NCI-H187 treated with DMSO at 0.1 percent for 48 hours (cell line): ENCODE measurements at regions not wholly inside any gene's neighbourhood (a gene's known extent, or its start where the extent isn't known, plus 50 kb on each side); places are given as distances from the start of the nearest gene placed in this dataset.

Source experiments
- DNase-seq: peaks from one replicate; lab custom pipeline; 2025; lab: John Stamatoyannopoulos, UW

DNA sequence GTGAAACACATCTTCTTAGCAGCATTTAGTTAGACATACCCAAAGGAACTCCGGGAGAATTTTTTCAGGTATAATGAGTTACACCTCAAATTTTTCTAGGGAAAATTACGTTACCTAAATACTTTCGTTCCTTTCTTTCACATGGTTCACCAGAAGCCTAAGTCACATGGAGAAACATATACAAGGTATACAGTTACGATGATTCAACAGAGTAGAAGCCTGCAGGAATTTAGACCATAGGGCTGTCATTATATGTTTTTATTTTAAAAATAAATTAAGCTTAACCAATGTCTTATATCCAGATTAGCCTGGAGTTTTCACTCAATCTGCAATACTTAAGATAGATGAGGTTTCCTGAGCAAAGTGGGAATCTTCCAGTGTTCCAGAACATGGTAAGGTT is 549.5 kb upstream of the JARID2 start:
- no peak for DNase-seq

GRCh38 chr6:14697427-14697826 is 548.4 kb upstream of the JARID2 start:
- no peak for DNase-seq

GRCh38 chr6:14699803-14700601 is 545.9 kb upstream of the JARID2 start:
- DNase-seq: no peak

GRCh38 chr6:14701946-14702345 is 543.9 kb upstream of the JARID2 start:
- no peak for DNase-seq

DNA sequence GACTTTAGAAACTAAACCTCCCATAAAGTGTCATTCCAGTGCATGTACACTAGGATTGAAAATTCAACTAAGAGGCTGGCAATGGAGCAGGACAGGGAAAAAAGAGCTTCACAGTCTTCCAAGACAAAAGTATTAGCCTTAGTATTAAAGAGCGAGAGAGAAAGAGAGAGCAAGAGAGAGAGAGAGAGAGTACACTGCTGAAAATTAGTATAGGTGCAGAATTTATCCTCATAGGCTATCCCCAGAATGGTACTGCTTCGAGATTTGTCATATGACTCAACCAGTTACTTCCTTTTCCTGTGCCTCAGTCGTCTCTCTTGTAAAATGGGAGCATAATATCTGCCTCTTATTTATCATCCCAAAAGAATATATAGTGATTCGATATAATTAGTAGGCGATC is 543.2 kb upstream of the JARID2 start:
- DNase-seq: no peak

DNA sequence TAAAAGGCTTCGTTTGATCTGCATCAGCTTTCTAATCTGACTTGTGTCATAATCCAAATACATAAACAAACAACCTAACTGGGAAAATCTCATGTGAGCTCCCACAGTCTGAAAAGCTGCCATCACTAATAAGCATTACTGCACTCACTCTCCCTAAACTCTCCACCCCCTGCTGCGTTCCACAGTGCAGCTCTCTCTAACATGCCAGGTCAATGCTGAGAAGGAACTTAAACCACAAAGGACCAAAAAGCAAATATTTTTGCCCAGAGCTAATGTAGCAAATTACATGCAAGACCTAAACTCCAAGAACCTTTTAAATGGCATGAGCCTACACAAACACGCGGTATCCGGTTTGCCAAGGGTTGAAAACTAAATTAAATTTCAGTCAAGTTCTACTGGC is 542.3 kb upstream of the JARID2 start:
- DNase-seq: no peak

DNA sequence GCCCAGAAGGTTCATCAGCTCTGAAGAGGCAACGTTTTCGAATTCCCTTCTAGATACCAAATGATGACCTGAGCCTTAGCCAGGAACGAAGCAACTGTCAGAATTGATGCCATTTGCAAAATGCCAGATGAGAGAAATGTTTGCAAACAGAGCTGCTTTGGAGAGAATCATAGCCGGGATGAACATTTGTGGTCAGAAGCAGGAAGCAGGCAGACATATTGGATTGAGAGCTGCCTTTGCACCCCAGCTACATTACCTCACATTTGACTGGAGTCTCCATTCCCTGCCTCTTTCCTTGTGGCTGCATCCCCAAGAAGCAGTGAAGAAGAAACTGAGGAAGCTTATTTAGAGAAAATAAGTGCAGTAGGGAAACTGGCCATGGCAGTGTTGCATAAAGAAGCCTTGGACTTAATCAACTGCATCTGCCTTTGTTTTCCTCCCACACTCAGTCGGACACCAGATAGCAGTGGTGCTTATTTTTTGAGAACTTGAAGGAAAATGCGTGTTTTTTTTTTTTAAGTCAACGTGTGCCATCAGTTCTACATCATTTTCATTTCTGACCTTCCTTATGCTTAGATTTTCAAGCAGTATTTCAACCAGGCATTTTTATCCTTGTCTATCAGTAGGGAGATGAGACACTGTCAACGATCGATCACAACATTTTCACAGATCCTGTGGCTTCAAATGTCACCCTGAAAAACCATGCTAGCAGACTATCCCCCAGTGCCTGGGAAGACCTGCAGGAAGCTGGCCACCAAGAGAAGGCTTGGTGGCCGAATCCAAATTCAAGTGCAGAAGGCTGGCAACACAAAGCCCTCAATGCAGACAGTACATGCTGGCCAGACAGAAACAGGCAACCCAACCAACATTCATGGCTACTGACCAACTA is 541.2 kb upstream of the JARID2 start:
- DNase-seq: no peak

GRCh38 chr6:14705841-14706377 is 540.0 kb upstream of the JARID2 start:
- no peak for DNase-seq

GRCh38 chr6:14706378-14706929 is 539.4 kb upstream of the JARID2 start:
- no peak for DNase-seq

DNA sequence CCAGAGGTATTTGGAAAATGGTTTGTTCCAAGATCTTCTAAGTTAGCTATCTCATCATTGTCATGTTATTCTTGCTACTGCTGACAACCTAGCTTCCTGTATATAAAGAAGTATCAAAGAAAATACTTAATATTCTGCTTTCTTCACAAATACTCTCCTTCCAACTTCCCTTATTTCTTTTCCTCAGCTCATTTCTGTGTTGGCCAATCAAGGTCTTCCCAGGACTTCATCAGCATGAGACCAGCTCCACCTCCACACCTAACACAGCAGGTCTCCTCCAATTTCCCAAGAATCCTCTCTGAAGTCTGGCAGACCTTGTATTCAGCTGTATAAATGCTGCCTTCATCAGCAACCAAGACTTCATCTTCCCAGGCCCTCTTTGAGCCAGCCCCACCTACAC is 538.6 kb upstream of the JARID2 start:
- DNase-seq: no peak

DNA sequence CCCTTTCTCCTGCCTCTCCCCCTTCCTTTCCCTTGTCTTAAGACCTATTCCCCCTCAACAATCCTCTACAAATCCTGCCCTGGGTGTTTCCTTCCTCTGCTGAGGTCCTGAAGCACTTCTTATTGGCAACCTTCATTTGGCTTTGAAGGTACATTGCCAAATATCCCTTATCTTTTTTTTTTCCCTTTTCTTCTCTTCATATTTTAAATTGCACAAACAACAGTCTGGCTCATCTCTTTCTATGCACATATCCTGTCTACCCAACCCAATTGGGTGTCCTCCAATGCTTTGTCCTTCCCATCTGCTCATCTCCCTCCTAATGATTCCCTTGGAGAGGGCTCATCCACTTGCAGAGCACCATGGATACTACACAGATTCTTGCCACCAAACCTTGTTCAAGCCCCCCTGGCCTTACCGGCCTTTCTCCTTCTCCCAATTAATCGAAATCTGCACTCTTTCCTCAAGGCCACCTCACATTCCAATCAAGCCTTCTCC is 537.9 kb upstream of the JARID2 start:
- no peak for DNase-seq

DNA sequence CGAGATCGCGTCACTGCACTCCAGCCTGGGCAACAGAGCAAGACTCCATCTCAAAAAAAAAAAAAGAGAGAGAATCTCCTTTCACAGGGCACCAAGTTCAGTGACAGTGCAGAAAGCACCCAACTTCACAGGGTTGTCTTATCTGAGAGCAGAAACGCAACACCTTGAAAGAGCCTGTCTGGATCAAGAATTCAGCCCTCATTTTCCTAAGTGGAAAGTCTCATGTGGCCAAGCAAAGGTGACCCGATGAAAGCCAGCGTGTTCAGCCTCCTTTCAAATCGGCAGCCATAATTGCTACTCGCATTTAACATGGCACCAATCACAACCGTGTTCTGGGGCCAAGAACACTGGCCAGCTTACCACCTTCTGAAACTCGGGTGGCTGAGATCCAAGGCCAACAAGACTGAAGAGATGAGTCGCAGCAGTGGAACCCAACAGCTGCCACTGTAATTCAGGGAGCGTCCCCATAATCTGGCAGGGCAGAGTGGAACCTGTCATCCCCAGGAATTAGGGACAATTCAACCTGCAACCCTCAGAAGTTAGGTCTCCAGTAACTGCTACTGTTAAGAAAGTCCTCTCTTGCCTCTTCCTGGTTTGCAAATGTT is 536.7 kb upstream of the JARID2 start:
- no peak for DNase-seq

- DNase-seq: no peak
These were observed 536.0 kb upstream of the JARID2 start for GRCh38 chr6:14709900-14710299.

DNA sequence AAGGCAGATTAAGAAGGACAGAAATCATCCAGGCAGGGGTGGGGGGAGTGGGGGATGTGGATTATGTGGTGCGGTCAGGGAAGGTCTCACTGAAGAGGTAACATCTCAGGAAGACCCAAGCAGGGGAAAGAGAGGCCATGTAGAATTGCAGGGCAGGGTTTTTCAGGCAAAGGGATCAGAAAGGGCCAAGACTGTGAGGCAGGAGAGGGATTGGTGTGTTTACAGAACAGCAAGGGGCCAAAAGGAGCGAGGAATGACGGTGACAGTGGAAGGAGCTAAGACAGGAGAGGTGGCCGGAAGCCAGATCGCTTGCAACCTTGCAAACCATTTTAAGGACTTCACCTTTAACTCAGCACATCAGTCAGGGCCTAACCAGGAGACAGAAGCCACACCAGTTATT is 535.4 kb upstream of the JARID2 start:
- no peak for DNase-seq

- no peak for DNase-seq
These were observed 534.7 kb upstream of the JARID2 start for GRCh38 chr6:14711056-14711703.

DNA sequence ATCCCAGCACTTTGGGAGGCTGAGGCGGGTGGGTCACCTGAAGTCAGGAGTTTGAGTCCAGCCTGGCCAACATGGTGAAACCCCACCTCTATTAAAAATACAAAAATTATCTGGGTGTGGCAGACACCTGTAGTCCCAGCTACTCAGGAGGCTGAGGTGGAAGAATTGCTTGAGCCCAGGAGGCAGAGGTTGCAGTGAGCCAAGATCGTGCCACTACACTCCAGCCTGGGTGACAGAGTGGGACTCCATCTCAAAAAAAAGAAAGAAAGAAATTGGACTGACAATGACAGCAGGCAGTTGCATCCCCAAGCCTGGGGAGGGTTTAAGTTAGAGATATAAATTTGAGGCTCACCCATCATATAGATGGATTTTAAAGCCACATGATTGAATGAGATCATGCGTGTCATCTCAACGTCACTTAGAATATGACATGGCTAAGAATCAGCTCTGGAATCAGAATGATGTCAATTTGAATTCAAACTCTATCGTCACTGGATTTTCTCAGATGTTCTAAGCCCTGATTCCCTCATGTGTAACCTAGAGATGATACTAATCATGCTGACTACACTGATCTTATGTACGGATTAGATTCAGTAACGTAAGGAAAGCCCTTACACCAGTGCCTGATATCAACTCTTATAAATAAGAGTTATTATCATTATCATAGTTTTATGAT is 534.0 kb upstream of the JARID2 start:
- DNase-seq: no peak

DNA sequence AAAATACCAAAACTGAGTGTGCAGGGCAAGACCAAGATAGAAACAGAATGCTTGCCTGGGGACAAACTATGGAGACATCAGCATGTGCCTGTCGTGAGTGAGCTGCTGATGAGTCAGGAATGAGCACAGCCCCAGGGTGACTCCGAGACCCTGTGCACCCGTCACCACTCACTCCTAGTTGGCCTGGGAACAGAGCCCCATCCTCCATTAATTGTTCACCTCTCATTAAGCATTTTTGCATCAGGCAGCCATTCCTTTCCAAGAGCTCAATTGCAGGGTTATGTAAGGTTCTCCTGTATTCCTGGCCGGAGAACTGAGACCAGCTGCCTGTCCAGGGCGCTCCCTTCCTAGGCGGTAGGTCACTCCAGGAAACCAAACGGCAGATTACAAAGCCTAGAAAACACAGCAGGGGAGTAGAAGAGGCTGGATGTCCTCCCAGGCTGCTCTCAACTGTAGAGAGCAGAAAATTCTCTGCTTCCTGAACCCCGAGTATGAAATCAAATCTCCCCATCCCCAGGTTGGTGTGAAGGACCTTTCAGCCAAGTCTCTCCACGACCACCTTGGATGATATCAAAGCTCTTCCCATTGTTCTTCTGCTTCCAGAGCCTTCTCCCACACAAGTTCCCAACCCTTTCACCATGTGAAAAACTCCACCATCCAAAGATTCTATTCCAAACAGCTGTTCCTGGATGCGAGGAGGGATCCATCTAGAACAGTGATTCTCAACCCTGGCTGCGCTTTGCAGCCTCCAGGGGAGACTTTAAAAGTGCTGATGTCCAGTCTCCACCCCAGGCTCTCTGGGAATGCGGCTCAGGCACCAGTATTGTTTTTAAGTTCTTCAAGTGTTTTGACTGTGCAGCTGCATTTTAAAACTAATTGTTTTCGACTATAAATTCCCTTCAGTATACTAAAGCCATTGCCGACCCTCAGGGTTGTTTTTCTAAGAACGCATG is 532.6 kb upstream of the JARID2 start:
- no peak for DNase-seq

DNA sequence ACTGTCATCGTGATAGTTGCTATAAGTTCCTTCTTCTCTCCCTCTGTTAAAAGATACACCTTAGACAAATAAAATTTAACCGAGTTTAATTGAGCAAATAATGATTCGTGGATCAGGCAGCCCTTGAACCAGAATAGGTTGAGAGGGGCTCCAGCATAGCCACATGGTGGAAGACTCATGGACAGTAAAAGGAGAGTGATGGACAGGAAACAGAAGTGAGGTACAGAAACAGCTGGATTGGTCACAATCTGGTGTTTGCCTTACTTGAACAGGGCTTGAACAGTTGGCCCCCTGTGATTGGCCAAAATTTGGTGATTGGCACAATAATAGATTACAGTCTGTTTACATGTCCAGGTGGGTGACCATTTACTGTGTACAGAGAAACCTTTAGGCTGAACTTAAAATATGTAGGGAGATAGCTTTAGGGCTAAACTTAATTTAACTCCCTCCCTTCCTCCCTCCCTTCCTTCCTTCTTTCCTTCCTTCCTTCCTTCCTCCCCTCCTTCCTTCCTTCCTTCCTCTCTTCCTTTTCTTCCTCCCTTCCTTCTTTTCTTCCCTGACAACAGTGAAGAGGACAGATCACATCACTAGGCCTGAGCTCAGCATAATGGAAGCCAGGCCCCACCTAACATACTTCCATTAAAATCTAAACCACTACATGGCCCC is 531.8 kb upstream of the JARID2 start:
- DNase-seq: no peak

GRCh38 chr6:14715076-14715475 is 530.8 kb upstream of the JARID2 start:
- DNase-seq: no peak
